ENCODE measurements at regions not wholly inside any gene's neighbourhood (a gene's known extent, or its start where the extent isn't known, plus 50 kb on each side); places are given as distances from the start of the nearest gene placed in this dataset.
A peak's percentile ranks its signal among the peaks of the same experiment; 100 is the strongest.

- Histone ChIP-seq H3K4me3 (ENCODE audit: low read depth in 1 of 5, low read length in 5 of 5) (no peak overlapping the region), H3K4me1 (ENCODE audit: control insufficient read depth in 5 of 5, insufficient read depth in 5 of 5, low read length in 5 of 5) (no peaks in the 10 kb centered on the region), H3K27ac (ENCODE audit: low read depth, low read length) (no peak overlapping the region), H3K9ac (ENCODE audit: low read length in 5 of 5) (no peak overlapping the region), H3K9me3 (ENCODE audit: control insufficient read depth in 5 of 5, low read length in 5 of 5) (no peaks in the 10 kb centered on the region), H3K36me3 (ENCODE audit: control insufficient read depth in 5 of 5, insufficient read depth in 5 of 5, low read length in 5 of 5) (no peaks in the 10 kb centered on the region), H3K27me3 (ENCODE audit: control insufficient read depth in 5 of 5, insufficient read depth in 4 of 5, low read length in 5 of 5) (peaks cover 0 to 7% (median under 1%) of the 10 kb centered on the region in 5 donors)
Measured at GRCh38 chr6:1059596-1059995, 252.3 kb upstream of the FOXQ1 start.

- peaks cover 0 to 5% (median 0%) of the 10 kb centered on the region in 5 donors for H3K9me3 ChIP-seq (ENCODE audit: control insufficient read depth in 5 of 5, low read length in 5 of 5)
- no peak overlapping the region for H3K27ac ChIP-seq (ENCODE audit: low read depth, low read length)
- H3K4me3 ChIP-seq (ENCODE audit: low read depth in 1 of 5, low read length in 5 of 5) = no peak overlapping the region
- H3K4me1 ChIP-seq (ENCODE audit: control insufficient read depth in 5 of 5, insufficient read depth in 5 of 5, low read length in 5 of 5) = no peaks in the 10 kb centered on the region
- H3K36me3 ChIP-seq (ENCODE audit: control insufficient read depth in 5 of 5, insufficient read depth in 5 of 5, low read length in 5 of 5) = no peaks in the 10 kb centered on the region
- peaks cover 0 to 7% (median 0%) of the 10 kb centered on the region in 5 donors for H3K27me3 ChIP-seq (ENCODE audit: control insufficient read depth in 5 of 5, insufficient read depth in 4 of 5, low read length in 5 of 5)
- no peak overlapping the region for H3K9ac ChIP-seq (ENCODE audit: low read length in 5 of 5)
Measured at GRCh38 chr6:1057490-1058135, 254.3 kb upstream of the FOXQ1 start.

GRCh38 chr6:1055015-1055921 is 256.6 kb upstream of the FOXQ1 start:
- H3K4me1 ChIP-seq (ENCODE audit: control insufficient read depth in 5 of 5, insufficient read depth in 5 of 5, low read length in 5 of 5) = no peaks in the 10 kb centered on the region
- H3K27me3 ChIP-seq (ENCODE audit: control insufficient read depth in 5 of 5, insufficient read depth in 4 of 5, low read length in 5 of 5) = peaks cover 0 to 7% (median 3%) of the 10 kb centered on the region in 5 donors
- H3K27ac ChIP-seq (ENCODE audit: low read depth, low read length) = no peak overlapping the region

GRCh38 chr6:1054653-1055014 is 257.3 kb upstream of the FOXQ1 start:
- H3K9ac ChIP-seq (ENCODE audit: low read length in 5 of 5) = no peak overlapping the region
- peaks cover 0 to 7% (median 3%) of the 10 kb centered on the region in 5 donors for H3K27me3 ChIP-seq (ENCODE audit: control insufficient read depth in 5 of 5, insufficient read depth in 4 of 5, low read length in 5 of 5)
- no peaks in the 10 kb centered on the region for H3K36me3 ChIP-seq (ENCODE audit: control insufficient read depth in 5 of 5, insufficient read depth in 5 of 5, low read length in 5 of 5)
- H3K27ac ChIP-seq (ENCODE audit: low read depth, low read length) = no peak overlapping the region
- H3K4me1 ChIP-seq (ENCODE audit: control insufficient read depth in 5 of 5, insufficient read depth in 5 of 5, low read length in 5 of 5) = no peaks in the 10 kb centered on the region
- no peak overlapping the region for H3K4me3 ChIP-seq (ENCODE audit: low read depth in 1 of 5, low read length in 5 of 5)
- peaks cover 0 to 5% (median 0%) of the 10 kb centered on the region in 5 donors for H3K9me3 ChIP-seq (ENCODE audit: control insufficient read depth in 5 of 5, low read length in 5 of 5)

More at GRCh38 chr6:1055015-1055921, 256.6 kb upstream of the FOXQ1 start:
- Histone ChIP-seq H3K36me3 (ENCODE audit: control insufficient read depth in 5 of 5, insufficient read depth in 5 of 5, low read length in 5 of 5) (no peaks in the 10 kb centered on the region), H3K4me3 (ENCODE audit: low read depth in 1 of 5, low read length in 5 of 5) (no peak overlapping the region), H3K9ac (ENCODE audit: low read length in 5 of 5) (no peak overlapping the region), H3K9me3 (ENCODE audit: control insufficient read depth in 5 of 5, low read length in 5 of 5) (peaks cover 0 to 5% (median 0%) of the 10 kb centered on the region in 5 donors)

- Histone ChIP-seq H3K4me3 (ENCODE audit: low read depth in 1 of 5, low read length in 5 of 5) (no peak overlapping the region), H3K9ac (ENCODE audit: low read length in 5 of 5) (no peak overlapping the region), H3K27ac (ENCODE audit: low read depth, low read length) (no peak overlapping the region), H3K36me3 (ENCODE audit: control insufficient read depth in 5 of 5, insufficient read depth in 5 of 5, low read length in 5 of 5) (no peaks in the 10 kb centered on the region), H3K9me3 (ENCODE audit: control insufficient read depth in 5 of 5, low read length in 5 of 5) (peaks cover 0 to 5% (median 0%) of the 10 kb centered on the region in 5 donors), H3K4me1 (ENCODE audit: control insufficient read depth in 5 of 5, insufficient read depth in 5 of 5, low read length in 5 of 5) (no peaks in the 10 kb centered on the region), H3K27me3 (ENCODE audit: control insufficient read depth in 5 of 5, insufficient read depth in 4 of 5, low read length in 5 of 5) (peaks cover 0 to 7% (median 3%) of the 10 kb centered on the region in 5 donors)
Measured at GRCh38 chr6:1053586-1053985, 258.3 kb upstream of the FOXQ1 start.

GRCh38 chr6:1052262-1052661 is 259.6 kb upstream of the FOXQ1 start:
- Histone ChIP-seq H3K4me1 (ENCODE audit: control insufficient read depth in 5 of 5, insufficient read depth in 5 of 5, low read length in 5 of 5) (peaks cover 0 to 6% (median 2%) of the 10 kb centered on the region in 5 donors), H3K36me3 (ENCODE audit: control insufficient read depth in 5 of 5, insufficient read depth in 5 of 5, low read length in 5 of 5) (no peaks in the 10 kb centered on the region), H3K9me3 (ENCODE audit: control insufficient read depth in 5 of 5, low read length in 5 of 5) (peaks cover 0 to 5% (median 0%) of the 10 kb centered on the region in 5 donors), H3K4me3 (ENCODE audit: low read depth in 1 of 5, low read length in 5 of 5) (no peak overlapping the region), H3K9ac (ENCODE audit: low read length in 5 of 5) (no peak overlapping the region), H3K27ac (ENCODE audit: low read depth, low read length) (no peak overlapping the region), H3K27me3 (ENCODE audit: control insufficient read depth in 5 of 5, insufficient read depth in 4 of 5, low read length in 5 of 5) (peaks cover 0 to 7% (median 3%) of the 10 kb centered on the region in 5 donors)

- no peaks in the 10 kb centered on the region for H3K36me3 ChIP-seq (ENCODE audit: control insufficient read depth in 5 of 5, insufficient read depth in 5 of 5, low read length in 5 of 5)
- H3K4me3 ChIP-seq (ENCODE audit: low read depth in 1 of 5, low read length in 5 of 5) = no peak overlapping the region
- peaks cover 0 to 7% (median 3%) of the 10 kb centered on the region in 5 donors for H3K27me3 ChIP-seq (ENCODE audit: control insufficient read depth in 5 of 5, insufficient read depth in 4 of 5, low read length in 5 of 5)
- no peak overlapping the region for H3K9ac ChIP-seq (ENCODE audit: low read length in 5 of 5)
- peaks cover 0 to 5% (median 0%) of the 10 kb centered on the region in 5 donors for H3K9me3 ChIP-seq (ENCODE audit: control insufficient read depth in 5 of 5, low read length in 5 of 5)
- H3K27ac ChIP-seq (ENCODE audit: low read depth, low read length) = no peak overlapping the region
- peaks cover 0 to 6% (median 2%) of the 10 kb centered on the region in 5 donors for H3K4me1 ChIP-seq (ENCODE audit: control insufficient read depth in 5 of 5, insufficient read depth in 5 of 5, low read length in 5 of 5)
Measured at GRCh38 chr6:1049900-1050299, 262.0 kb upstream of the FOXQ1 start.

GRCh38 chr6:1049170-1049569 is 262.7 kb upstream of the FOXQ1 start:
- Histone ChIP-seq H3K4me1 (ENCODE audit: control insufficient read depth in 5 of 5, insufficient read depth in 5 of 5, low read length in 5 of 5) (peaks cover 0 to 6% (median 2%) of the 10 kb centered on the region in 5 donors), H3K9ac (ENCODE audit: low read length in 5 of 5) (no peak overlapping the region), H3K27ac (ENCODE audit: low read depth, low read length) (no peak overlapping the region), H3K36me3 (ENCODE audit: control insufficient read depth in 5 of 5, insufficient read depth in 5 of 5, low read length in 5 of 5) (no peaks in the 10 kb centered on the region), H3K9me3 (ENCODE audit: control insufficient read depth in 5 of 5, low read length in 5 of 5) (peaks cover 0 to 5% (median 0%) of the 10 kb centered on the region in 5 donors), H3K27me3 (ENCODE audit: control insufficient read depth in 5 of 5, insufficient read depth in 4 of 5, low read length in 5 of 5) (peaks cover 0 to 12% (median 4%) of the 10 kb centered on the region in 5 donors), H3K4me3 (ENCODE audit: low read depth in 1 of 5, low read length in 5 of 5) (no peak overlapping the region)

GRCh38 chr6:1047981-1048541 is 263.8 kb upstream of the FOXQ1 start:
- H3K4me1 ChIP-seq (ENCODE audit: control insufficient read depth in 5 of 5, insufficient read depth in 5 of 5, low read length in 5 of 5) = peaks cover 0 to 6% (median 2%) of the 10 kb centered on the region in 5 donors
- H3K9me3 ChIP-seq (ENCODE audit: control insufficient read depth in 5 of 5, low read length in 5 of 5) = no peaks in the 10 kb centered on the region
- H3K27ac ChIP-seq (ENCODE audit: low read depth, low read length) = no peak overlapping the region
- H3K4me3 ChIP-seq (ENCODE audit: low read depth in 1 of 5, low read length in 5 of 5) = peak overlapping the region in 1 of 5 donors; percentile 10
- no peak overlapping the region for H3K9ac ChIP-seq (ENCODE audit: low read length in 5 of 5)
- H3K27me3 ChIP-seq (ENCODE audit: control insufficient read depth in 5 of 5, insufficient read depth in 4 of 5, low read length in 5 of 5) = peaks cover 0 to 21% (median 9%) of the 10 kb centered on the region in 5 donors
- H3K36me3 ChIP-seq (ENCODE audit: control insufficient read depth in 5 of 5, insufficient read depth in 5 of 5, low read length in 5 of 5) = no peaks in the 10 kb centered on the region
